ENCODE measurements at regions not wholly inside any gene's neighbourhood (a gene's known extent, or its start where the extent isn't known, plus 50 kb on each side); places are given as distances from the start of the nearest gene placed in this dataset.

- no peak overlapping the region for H3K4me3 Mint-ChIP-seq
- no peaks in the 10 kb centered on the region for H3K36me3 Mint-ChIP-seq
- no peaks in the 10 kb centered on the region for H3K9me3 Mint-ChIP-seq
- ATAC-seq, result no peak
- no peaks in the 10 kb centered on the region for H3K4me1 Mint-ChIP-seq (ENCODE audit: low read depth in 2 of 2)
- no peak for DNase-seq (ENCODE audit: low spot score)
- peaks cover 8 to 9% of the 10 kb centered on the region in 2 donors for H3K27me3 Mint-ChIP-seq
- H3K27ac Mint-ChIP-seq, result no peak overlapping the region
These were observed 91.6 kb upstream of the RGMA start for GRCh38 chr15:93180656-93181055.

- Mint-ChIP-seq H3K9me3 (no peaks in the 10 kb centered on the region), H3K27ac (no peak overlapping the region), H3K4me1 (ENCODE audit: low read depth in 2 of 2) (no peaks in the 10 kb centered on the region), H3K4me3 (no peak overlapping the region), H3K27me3 (peaks cover 13 to 15% of the 10 kb centered on the region in 2 donors), H3K36me3 (peaks cover 3% of the 10 kb centered on the region)
- DNase-seq (ENCODE audit: low spot score), result no peak
- ATAC-seq, result no peak
These were observed 91.1 kb upstream of the RGMA start for GRCh38 chr15:93180128-93180527.

DNA sequence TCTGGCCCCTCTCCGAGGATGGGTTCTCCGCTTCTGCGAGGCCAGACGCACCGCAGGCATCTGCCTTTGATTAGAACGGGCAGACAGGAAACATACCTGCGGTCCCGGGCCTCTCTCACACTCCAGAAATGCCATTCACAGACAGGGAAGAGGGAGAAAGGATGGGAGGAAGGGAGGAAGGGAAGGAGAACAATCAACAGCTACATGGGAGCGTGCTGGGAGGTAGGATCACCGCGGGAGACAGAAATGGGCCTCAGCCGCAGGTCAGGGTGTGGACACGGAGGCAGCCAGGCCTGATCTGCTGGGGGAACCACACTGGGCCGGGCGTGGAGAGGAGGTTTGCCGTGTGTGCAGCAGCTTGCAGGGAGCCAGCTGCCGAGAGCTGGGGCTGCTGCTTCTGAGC, 90.7 kb upstream of the RGMA start:
- no peaks in the 10 kb centered on the region for H3K9me3 Mint-ChIP-seq
- H3K36me3 Mint-ChIP-seq, result peaks cover 5% of the 10 kb centered on the region
- no peaks in the 10 kb centered on the region for H3K4me1 Mint-ChIP-seq (ENCODE audit: low read depth in 2 of 2)
- no peak overlapping the region for H3K4me3 Mint-ChIP-seq
- no peak overlapping the region for H3K27ac Mint-ChIP-seq
- H3K27me3 Mint-ChIP-seq, result peaks cover 16 to 19% of the 10 kb centered on the region in 2 donors
- ATAC-seq, result no peak
- no peak for DNase-seq (ENCODE audit: low spot score)

DNA sequence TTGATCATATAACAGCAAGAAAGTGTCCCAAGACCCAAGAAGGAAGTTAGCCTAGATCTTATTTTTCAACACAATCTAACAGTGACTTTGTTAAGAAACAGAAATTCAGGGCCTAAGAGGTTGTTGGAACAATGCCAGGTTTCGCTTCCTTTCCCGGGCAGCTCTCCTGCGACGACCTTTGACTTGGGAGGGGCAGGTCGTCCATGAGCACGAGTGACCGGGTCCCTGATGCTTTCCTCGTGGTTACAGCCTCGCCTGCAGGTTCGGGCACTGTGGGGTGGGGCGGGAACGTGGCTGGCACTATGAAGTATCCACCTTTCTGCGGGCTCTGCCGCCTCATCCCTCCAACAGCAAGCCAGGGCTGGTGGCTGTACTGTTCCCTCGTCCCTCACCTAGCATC, 90.1 kb upstream of the RGMA start:
- no peaks in the 10 kb centered on the region for H3K9me3 Mint-ChIP-seq
- H3K27me3 Mint-ChIP-seq, result peaks cover 21 to 25% of the 10 kb centered on the region in 2 donors
- no peak for ATAC-seq
- peaks cover 5% of the 10 kb centered on the region for H3K36me3 Mint-ChIP-seq
- H3K4me3 Mint-ChIP-seq, result no peak overlapping the region
- DNase-seq (ENCODE audit: low spot score), result no peak
- H3K27ac Mint-ChIP-seq, result no peak overlapping the region
- H3K4me1 Mint-ChIP-seq (ENCODE audit: low read depth in 2 of 2), result no peaks in the 10 kb centered on the region

DNA sequence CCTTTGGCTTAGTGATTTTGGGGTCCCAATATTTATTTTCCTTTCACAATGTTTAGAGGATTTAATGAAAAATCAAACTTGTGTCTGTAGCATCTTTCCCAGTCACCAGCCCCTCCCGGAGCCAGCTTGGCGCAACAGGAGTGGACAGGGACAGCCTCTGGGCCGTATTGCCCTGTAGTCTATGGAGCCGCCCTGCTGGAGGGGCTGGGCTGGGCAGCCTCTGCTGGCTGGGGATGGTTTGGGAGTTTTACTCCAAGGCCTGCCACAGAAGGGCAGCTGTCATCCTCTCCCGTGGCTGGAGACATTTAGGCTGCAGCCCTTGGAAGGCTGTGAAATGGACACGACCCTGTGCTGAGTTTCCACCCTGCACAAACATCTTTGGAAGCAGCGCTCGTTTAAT, 89.4 kb upstream of the RGMA start:
- DNase-seq (ENCODE audit: low spot score) (no peak), ATAC-seq (no peak)
- Mint-ChIP-seq H3K27ac (no peak overlapping the region), H3K27me3 (peaks cover 21 to 25% of the 10 kb centered on the region in 2 donors), H3K9me3 (no peaks in the 10 kb centered on the region), H3K4me1 (ENCODE audit: low read depth in 2 of 2) (no peaks in the 10 kb centered on the region), H3K4me3 (no peak overlapping the region), H3K36me3 (peaks cover 5% of the 10 kb centered on the region)

DNA sequence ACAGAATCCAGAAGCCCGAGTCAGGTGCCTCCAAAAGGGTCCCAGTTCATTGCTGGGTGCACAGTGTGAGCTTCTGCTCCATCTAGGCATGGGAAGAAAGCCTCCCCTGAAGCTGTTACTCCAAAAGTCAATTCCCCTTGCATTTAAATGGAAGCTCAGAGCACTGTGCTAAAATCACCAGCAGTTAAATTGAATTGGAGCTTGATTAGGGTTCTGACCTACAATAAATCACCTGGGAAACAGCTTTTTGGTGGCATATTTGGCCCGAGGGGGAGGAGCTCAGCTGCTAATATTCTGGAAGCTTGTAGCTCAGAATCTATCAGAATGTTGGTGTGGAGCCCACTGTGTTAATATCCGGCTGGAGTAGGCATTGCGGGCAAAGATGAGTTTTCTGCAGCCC, 87.1 kb upstream of the RGMA start:
- Mint-ChIP-seq H3K27me3 (peaks cover 27% of the 10 kb centered on the region in 2 donors), H3K4me3 (no peak overlapping the region), H3K27ac (no peak overlapping the region), H3K4me1 (ENCODE audit: low read depth in 2 of 2) (no peaks in the 10 kb centered on the region), H3K9me3 (no peaks in the 10 kb centered on the region), H3K36me3 (peaks cover 5% of the 10 kb centered on the region)
- ATAC-seq, result no peak
- no peak for DNase-seq (ENCODE audit: low spot score)

DNA sequence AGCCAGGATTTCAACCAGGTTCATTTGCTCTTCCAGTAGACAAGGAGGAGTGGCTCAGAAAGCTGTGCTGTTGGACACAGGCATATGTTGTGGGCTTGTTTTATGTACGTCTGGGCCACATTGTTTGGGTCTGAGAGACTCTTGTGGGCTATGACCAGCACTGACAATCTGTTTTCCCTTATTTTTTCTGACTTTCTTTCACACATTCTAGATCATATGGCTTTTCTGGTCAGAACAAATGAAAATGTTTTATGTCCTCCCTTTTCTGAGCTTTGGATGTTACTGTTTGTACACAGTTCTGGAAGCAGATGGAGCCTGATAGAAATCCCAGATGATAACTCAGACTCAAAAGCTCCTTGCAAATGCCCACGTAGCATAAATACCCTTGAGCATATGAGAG, 85.8 kb upstream of the RGMA start:
- H3K27me3 Mint-ChIP-seq, result peaks cover 34 to 37% of the 10 kb centered on the region in 2 donors
- H3K36me3 Mint-ChIP-seq, result peaks cover 5% of the 10 kb centered on the region
- no peaks in the 10 kb centered on the region for H3K9me3 Mint-ChIP-seq
- no peaks in the 10 kb centered on the region for H3K4me1 Mint-ChIP-seq (ENCODE audit: low read depth in 2 of 2)
- H3K27ac Mint-ChIP-seq, result no peak overlapping the region
- no peak overlapping the region for H3K4me3 Mint-ChIP-seq
- ATAC-seq (no peak), DNase-seq (ENCODE audit: low spot score) (no peak)

DNA sequence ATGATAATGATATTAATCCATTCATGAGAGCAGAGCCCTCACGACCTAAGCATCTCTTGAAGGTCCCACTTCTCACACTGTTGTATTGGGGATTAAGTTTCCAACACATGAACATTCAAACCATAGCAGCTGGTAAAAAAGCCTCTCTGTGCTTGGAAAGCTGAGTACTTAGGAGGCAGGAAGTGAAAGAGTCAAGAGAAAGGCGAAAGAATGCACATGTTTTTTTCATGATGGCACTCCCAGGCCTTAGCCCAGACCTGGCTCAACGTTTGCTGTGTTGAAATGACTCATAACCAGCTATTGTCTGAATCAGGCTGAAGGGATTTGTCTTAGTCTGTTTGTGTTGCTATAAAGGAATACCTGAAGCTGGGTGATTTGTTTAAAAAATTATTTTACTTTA, 84.4 kb upstream of the RGMA start:
- ATAC-seq, result no peak
- no peak for DNase-seq (ENCODE audit: low spot score)
- H3K4me1 Mint-ChIP-seq (ENCODE audit: low read depth in 2 of 2), result no peaks in the 10 kb centered on the region
- no peak overlapping the region for H3K4me3 Mint-ChIP-seq
- no peak overlapping the region for H3K27ac Mint-ChIP-seq
- H3K9me3 Mint-ChIP-seq, result no peaks in the 10 kb centered on the region
- peaks cover 39 to 42% of the 10 kb centered on the region in 2 donors for H3K27me3 Mint-ChIP-seq
- H3K36me3 Mint-ChIP-seq, result peaks cover 5% of the 10 kb centered on the region

DNA sequence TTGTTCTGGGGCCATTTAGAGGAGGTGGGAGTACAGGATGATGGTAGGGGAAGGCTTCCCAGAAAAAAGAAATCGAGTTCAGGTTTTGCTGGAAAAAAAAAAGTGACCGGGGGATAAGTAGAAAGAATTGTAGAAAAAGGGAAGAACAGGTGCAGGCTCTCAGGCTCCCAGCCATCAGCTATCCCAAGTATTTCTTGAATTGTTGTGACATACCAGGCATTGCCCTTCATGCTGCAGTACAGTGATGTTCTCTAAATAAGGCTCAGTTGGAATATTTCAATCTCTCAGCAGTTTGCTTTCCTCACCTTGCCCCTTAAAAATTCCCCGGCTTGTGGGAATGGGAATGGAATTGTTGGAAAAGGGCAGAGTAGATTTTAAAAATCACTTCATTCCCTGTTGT, 82.5 kb upstream of the RGMA start:
- no peaks in the 10 kb centered on the region for H3K9me3 Mint-ChIP-seq
- no peak for DNase-seq (ENCODE audit: low spot score)
- H3K36me3 Mint-ChIP-seq, result peaks cover 5% of the 10 kb centered on the region
- no peak for ATAC-seq
- H3K27ac Mint-ChIP-seq, result no peak overlapping the region
- no peaks in the 10 kb centered on the region for H3K4me1 Mint-ChIP-seq (ENCODE audit: low read depth in 2 of 2)
- H3K4me3 Mint-ChIP-seq, result no peak overlapping the region
- H3K27me3 Mint-ChIP-seq, result peaks cover 38 to 48% of the 10 kb centered on the region in 2 donors

DNA sequence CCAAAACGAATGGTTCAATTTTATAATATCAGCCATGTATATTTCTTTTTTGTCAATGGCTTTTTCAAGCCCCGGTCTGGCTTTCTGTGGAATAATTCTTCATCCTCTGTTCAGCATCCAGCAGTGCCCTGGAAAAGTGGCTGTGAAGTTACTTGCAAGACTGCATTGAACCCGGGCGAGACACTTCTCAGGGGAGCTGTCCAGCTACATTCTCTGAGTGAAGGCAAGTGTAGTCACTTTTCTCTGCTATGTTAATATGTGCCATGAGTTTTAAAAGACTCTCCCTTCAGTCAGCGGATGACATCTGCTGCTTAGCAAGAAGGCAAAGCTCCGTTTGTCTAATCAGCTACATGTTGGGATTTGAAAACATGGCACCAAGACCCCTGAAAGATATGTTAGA, 81.3 kb upstream of the RGMA start:
- H3K27ac Mint-ChIP-seq, result no peak overlapping the region
- ATAC-seq (no peak), DNase-seq (ENCODE audit: low spot score) (no peak)
- H3K36me3 Mint-ChIP-seq, result peaks cover 5% of the 10 kb centered on the region
- no peaks in the 10 kb centered on the region for H3K4me1 Mint-ChIP-seq (ENCODE audit: low read depth in 2 of 2)
- peaks cover 32 to 42% of the 10 kb centered on the region in 2 donors for H3K27me3 Mint-ChIP-seq
- no peak overlapping the region for H3K4me3 Mint-ChIP-seq
- H3K9me3 Mint-ChIP-seq, result no peaks in the 10 kb centered on the region

GRCh38 chr15:93168910-93169309, 79.9 kb upstream of the RGMA start:
- Mint-ChIP-seq H3K27ac (no peak overlapping the region), H3K9me3 (no peaks in the 10 kb centered on the region), H3K36me3 (no peaks in the 10 kb centered on the region), H3K4me1 (ENCODE audit: low read depth in 2 of 2) (peaks cover 5 to 8% of the 10 kb centered on the region in 2 donors), H3K27me3 (peaks cover 27 to 37% of the 10 kb centered on the region in 2 donors), H3K4me3 (no peak overlapping the region)
- ATAC-seq (no peak), DNase-seq (ENCODE audit: low spot score) (no peak)

- H3K36me3 Mint-ChIP-seq, result no peaks in the 10 kb centered on the region
- H3K4me1 Mint-ChIP-seq (ENCODE audit: low read depth in 2 of 2), result peaks cover 5 to 8% of the 10 kb centered on the region in 2 donors
- peaks cover 30 to 37% of the 10 kb centered on the region in 2 donors for H3K27me3 Mint-ChIP-seq
These were observed 78.3 kb upstream of the RGMA start for GRCh38 chr15:93167291-93167690.

GRCh38 chr15:93166675-93167074, 77.7 kb upstream of the RGMA start:
- Mint-ChIP-seq H3K4me3 (no peak overlapping the region), H3K27me3 (peaks cover 36 to 41% of the 10 kb centered on the region in 2 donors), H3K9me3 (no peaks in the 10 kb centered on the region), H3K27ac (no peak overlapping the region), H3K36me3 (no peaks in the 10 kb centered on the region), H3K4me1 (ENCODE audit: low read depth in 2 of 2) (peaks cover 7 to 8% of the 10 kb centered on the region in 2 donors)
- ATAC-seq (no peak), DNase-seq (ENCODE audit: low spot score) (no peak)

More at GRCh38 chr15:93167291-93167690, 78.3 kb upstream of the RGMA start:
- H3K9me3 Mint-ChIP-seq, result no peaks in the 10 kb centered on the region
- DNase-seq (ENCODE audit: low spot score), result no peak
- H3K4me3 Mint-ChIP-seq, result no peak overlapping the region
- H3K27ac Mint-ChIP-seq, result no peak overlapping the region
- no peak for ATAC-seq

- Mint-ChIP-seq H3K36me3 (no peaks in the 10 kb centered on the region), H3K27ac (no peak overlapping the region), H3K27me3 (peaks cover 35 to 37% of the 10 kb centered on the region in 2 donors), H3K4me3 (no peak overlapping the region), H3K9me3 (no peaks in the 10 kb centered on the region), H3K4me1 (ENCODE audit: low read depth in 2 of 2) (peaks cover 7 to 8% of the 10 kb centered on the region in 2 donors)
- no peak for ATAC-seq
- no peak for DNase-seq (ENCODE audit: low spot score)
These were observed 76.9 kb upstream of the RGMA start for GRCh38 chr15:93165734-93166470.

DNA sequence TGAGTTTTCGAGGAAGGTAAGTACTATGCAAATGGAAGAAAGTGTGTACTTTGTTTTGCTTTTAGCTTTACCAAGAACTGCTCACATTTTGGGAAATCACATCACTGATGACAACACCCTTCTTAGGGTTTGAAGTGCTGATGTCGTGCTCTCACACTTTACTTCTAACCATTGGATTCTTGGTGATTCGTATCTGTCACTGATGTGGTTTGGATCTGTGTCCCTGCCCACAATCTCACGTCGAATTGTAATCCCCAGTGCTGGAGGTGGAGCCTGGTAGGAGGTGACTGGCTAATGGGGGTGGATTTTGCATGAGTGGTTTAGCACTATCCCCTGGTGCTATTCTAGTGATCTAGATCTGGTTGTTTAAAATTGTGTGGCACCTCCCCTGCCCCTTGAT, 75.4 kb upstream of the RGMA start:
- no peak overlapping the region for H3K4me3 Mint-ChIP-seq
- no peaks in the 10 kb centered on the region for H3K9me3 Mint-ChIP-seq
- peak in 1 of 2 donors; percentile 59 for ATAC-seq
- H3K27me3 Mint-ChIP-seq, result peaks cover 33 to 36% of the 10 kb centered on the region in 2 donors
- H3K4me1 Mint-ChIP-seq (ENCODE audit: low read depth in 2 of 2), result peaks cover 8 to 9% of the 10 kb centered on the region in 2 donors
- no peak for DNase-seq (ENCODE audit: low spot score)
- no peak overlapping the region for H3K27ac Mint-ChIP-seq
- H3K36me3 Mint-ChIP-seq, result no peaks in the 10 kb centered on the region
